ENCODE measurements at regions not wholly inside any gene's neighbourhood (a gene's known extent, or its start where the extent isn't known, plus 50 kb on each side); places are given as distances from the start of the nearest gene placed in this dataset.
"Not testable (repeated sequence)": the region's sequence is repeated elsewhere in the genome, so short reads cannot be mapped to it uniquely, and the experiment has no call there.

- intact Hi-C loops (cut with micrococcal nuclease; ENCODE audit: unreplicated experiment): no loop called here
- Histone ChIP-seq H3K9me3 (ENCODE audit: control insufficient read depth, insufficient read depth, low read depth, low read length) (no peaks in the 10 kb centered on the region), H3K4me3 (ENCODE audit: low read depth in 2 of 2, low read length in 2 of 2) (no peak overlapping the region), H3K4me1 (ENCODE audit: control insufficient read depth, insufficient read depth, low read length) (no peaks in the 10 kb centered on the region), H3K27ac (ENCODE audit: low read length) (no peak overlapping the region), H3K36me3 (ENCODE audit: control insufficient read depth, insufficient read depth, low read length) (no peaks in the 10 kb centered on the region), H3K27me3 (ENCODE audit: control insufficient read depth, insufficient read depth, low read length) (no peaks in the 10 kb centered on the region)
- in situ Hi-C loops (cut with HindIII; ENCODE audit: low pct_unique_long_range_greater_than_20kb, low sequenced_read_pairs): no loop called here
- TF ChIP-seq REST (IDR thresholded peaks at IDR 0.05; ENCODE audit: insufficient read depth in 1 of 2, low read depth in 2 of 2, low read length in 1 of 2): no peak
- TF ChIP-seq SIN3A (IDR thresholded peaks at IDR 0.05; ENCODE audit: borderline replicate concordance, insufficient read depth, low read depth, low read length): no peak
- no peak for DNase-seq (ENCODE audit: low read depth, low spot score)
- BruUV-seq (replicated peaks): no TSS peak
- ChIA-PET CTCF (no interaction called here), POLR2A (no interaction called here)
- ATAC-seq: no peak
Measured at GRCh38 chr6:13865141-13865540, 50.8 kb upstream of the MCUR1 start.

- POLR2A ChIA-PET; H3K4me3 ChIP-seq (ENCODE audit: low read depth in 2 of 2, low read length in 2 of 2); H3K9me3 ChIP-seq (ENCODE audit: control insufficient read depth, insufficient read depth, low read depth, low read length); H3K27me3 ChIP-seq (ENCODE audit: control insufficient read depth, insufficient read depth, low read length); H3K4me1 ChIP-seq (ENCODE audit: control insufficient read depth, insufficient read depth, low read length); DNase-seq (ENCODE audit: low read depth, low spot score); CTCF ChIA-PET; intact Hi-C loops (cut with micrococcal nuclease; ENCODE audit: unreplicated experiment); H3K27ac ChIP-seq (ENCODE audit: low read length); BruUV-seq (replicated peaks); H3K36me3 ChIP-seq (ENCODE audit: control insufficient read depth, insufficient read depth, low read length); ATAC-seq; in situ Hi-C loops (cut with HindIII; ENCODE audit: low pct_unique_long_range_greater_than_20kb, low sequenced_read_pairs): not testable (repeated sequence)
Measured at GRCh38 chr6:13864669-13865068, 50.3 kb upstream of the MCUR1 start.
